ENCODE measurements at regions not wholly inside any gene's neighbourhood (a gene's known extent, or its start where the extent isn't known, plus 50 kb on each side); places are given as distances from the start of the nearest gene placed in this dataset.

DNA sequence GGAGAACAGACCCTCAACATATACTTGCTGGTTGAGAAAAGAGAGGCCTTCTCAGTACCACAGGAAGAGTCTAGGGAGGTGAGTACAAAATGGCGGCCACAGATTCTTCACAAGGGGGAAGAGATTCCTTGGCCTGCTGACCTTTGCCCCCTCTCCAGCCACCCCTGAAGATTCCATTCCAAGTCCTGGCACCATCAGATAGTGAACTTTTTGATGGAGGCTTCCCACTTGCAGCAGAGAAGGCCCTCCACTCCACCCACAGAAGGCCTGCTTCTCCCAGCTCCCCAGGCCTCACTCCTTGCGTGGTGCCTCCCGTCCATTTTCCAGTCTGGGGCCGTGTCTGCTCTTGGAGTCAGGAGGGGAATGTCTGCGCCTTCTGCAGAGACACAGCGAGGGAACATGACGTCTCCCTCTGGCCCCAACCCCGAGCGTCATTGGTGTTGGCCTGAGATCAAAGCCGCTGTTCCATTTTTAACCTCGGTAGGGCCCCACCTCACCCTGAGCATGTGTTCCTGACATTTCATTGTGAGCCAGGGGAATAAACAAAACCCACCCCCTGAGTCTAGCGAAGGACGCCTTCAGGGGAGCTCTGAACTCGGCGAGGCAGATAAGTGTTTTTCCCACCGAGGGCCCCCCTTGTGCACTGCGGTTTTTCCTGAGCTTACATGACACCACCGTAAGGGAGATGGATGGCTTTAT, 268.7 kb upstream of the TBX3 start:
- DNase-seq: no peak

DNA sequence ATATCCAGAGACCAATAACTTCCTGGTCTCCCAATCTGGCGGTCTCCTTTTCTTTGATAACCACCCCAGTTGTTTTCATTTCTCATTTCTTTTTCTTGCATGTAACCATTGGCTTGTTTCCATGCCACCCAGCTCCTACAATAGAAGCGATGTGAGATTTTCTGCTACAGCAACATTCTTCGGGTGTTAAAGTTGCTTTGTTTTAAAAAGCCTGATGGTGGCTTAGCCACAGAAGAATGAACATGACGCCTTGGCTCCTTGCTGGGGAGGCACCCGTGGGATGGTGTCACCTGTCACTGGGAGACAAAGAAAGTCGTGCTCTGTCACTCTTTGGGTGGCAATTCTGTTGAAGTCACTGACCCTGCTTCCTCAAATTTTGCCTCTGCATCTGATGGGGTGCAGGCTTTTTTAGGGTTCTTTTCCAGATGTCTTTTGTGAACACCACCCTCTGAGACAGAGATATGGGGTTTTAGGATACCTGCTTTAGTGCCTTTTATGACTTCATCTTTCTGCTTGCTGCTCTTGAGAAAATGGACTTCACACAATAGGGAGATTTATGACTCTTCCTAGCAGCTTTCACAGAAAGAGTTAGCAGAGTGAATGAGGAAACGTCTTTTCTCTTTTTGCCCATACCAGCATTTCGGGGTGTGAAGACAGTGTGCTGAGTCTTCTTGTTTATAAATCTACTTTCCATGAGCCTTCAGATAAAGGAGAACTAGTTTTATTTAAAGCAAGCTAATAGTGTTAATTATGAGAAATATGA, 265.3 kb upstream of the TBX3 start:
- peak; percentile 19 for DNase-seq

DNA sequence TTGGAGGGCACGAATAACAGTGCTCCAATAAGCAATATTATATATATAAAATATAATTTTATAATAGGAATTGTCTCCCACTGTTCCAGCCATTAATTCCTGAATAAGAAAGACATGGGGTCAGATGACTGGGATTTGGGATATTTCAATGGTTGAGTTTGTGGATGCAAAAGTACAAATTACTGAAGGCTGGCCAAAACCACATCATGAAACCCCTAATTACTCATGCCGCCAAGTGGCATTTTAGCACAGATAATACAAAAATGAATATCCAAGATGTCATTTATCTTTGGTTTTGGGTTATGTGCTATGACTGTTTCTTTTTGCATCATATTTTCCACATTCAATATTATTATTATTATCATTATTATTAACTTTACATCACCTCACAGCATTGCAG, 261.4 kb upstream of the TBX3 start:
- no peak for DNase-seq

DNA sequence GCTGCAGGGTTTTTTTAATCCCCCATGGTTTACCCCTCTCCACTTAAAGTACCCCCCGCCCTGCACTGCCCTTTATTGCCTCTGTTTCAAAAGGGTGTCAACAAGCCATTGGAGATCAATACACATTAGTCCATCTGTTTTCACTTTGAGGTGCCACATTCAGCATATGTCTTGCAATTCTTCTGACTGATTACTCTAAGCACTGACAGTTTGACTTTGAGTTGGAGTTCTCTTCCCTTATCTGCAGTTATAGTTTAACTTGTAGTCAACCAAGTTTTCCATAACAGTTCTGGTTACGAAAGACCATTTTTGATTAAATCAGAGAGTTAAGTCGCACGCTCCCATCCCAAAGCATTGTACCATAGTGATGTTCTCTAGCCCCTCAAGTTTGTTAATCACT, 260.8 kb upstream of the TBX3 start:
- no peak for DNase-seq

DNA sequence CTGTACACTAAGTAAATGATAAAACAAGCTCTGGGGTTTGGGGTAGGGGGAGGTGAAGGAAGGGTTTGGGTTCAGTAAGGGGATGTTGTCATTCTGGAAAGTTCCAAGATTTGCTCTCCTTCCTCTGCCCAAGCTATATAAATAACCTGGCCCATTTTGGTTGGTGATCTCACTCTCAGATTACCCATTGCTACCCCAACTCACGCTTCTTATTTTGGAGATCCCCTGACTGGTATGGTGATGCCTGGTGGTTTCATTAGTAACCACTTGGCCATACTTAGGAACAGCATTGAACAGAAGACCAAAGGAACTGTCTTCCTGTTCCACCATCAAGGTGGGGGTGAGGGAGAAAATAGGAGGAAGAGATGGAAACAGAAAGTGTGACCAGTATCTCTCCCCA, 259.6 kb upstream of the TBX3 start:
- no peak for DNase-seq

DNA sequence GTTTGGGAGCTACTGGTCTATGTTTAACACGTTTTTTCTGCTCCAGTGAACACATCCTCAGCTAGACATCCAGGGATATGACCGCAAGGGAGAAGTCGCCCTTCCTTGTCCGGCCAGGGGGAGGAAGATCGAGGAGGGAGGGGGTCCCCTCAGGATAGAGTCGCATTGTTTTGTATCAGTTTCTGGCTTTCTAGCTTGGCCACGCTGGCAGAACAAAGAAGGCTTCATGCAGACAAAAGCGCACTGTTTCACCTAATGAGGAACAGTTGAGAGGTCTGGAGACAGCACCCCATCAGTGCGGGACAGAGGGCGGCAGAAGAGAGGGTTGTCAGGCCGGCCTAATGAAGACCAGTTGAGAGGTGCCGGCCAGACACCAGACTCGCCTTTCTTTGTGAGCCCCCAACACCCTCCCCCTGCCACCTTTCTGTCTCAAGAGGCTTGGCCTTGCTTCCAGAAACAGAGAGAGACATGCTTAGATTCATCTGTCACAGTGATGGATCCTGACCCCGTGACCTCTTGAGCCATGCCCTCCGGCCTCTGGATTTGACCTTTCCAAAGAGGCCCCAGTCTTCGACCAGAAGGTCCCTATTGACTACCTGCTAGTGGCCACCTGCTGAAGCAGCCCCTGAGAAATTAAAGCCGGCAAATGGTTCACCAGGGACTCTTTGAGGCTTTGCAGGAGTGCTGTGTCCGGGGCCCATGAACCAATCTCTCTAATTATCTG, 254.7 kb upstream of the TBX3 start:
- DNase-seq: no peak

DNA sequence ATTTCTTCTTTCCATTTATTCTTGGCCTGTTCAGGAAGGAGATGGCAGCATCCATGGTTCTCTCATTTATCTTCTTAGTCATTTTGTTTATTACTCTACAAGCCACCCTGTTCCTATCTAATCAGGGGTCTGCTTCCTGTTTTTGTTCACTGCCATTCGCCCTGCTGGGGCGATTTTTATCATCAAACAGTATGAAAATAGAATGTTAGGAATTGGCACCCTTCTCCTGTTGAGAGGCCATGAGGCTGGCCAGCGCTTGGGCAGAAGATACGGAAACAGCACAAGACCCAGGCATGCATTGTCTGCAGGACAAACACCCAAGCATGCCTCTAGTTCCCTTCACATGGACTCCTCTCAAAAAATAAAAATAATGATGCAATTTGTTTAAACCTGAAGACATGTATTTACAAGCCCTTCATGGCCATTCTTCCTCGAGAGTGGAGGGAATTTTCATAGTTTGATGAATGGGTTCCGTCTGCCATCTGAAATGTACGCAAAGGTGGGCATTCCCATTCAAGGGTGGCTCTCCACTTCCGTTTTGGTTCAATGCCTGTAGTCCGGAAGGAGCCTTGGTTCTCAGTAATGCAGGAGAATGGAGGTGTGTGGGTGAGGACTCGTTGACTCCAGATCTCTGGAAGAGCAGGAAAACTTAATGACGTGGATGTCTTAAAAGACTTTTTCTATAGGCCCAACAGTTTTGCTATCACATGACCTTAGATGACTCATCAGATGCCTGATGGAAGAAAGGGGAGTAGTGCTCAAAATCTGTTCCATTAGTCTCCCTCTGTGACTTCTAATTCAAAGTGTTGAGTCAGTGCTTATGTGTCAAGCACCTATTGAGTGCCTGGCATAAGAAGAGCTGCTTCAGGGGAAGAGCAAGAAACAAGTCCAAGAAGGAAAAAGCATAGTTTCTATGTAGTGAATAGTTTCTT, 252.4 kb upstream of the TBX3 start:
- peak; percentile 98 for DNase-seq

DNA sequence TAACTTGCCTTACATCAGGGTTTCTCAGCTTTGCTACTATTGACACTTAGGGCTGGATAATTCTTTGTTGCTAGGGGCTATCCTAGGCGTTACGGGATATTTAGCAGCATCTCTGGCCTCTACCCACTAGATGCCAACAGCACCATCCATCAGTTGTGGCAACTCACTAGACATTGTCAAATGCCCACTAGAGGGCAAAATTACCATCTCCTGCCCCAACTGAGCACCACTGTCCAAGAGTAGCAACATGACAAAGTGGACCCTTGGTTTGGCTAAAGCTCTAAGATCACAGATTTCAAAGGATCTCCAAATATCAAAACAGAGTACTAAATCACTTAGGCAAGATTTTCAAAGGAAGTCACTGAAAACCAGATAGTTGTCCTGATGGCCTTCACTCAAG, 251.7 kb upstream of the TBX3 start:
- no peak for DNase-seq

DNA sequence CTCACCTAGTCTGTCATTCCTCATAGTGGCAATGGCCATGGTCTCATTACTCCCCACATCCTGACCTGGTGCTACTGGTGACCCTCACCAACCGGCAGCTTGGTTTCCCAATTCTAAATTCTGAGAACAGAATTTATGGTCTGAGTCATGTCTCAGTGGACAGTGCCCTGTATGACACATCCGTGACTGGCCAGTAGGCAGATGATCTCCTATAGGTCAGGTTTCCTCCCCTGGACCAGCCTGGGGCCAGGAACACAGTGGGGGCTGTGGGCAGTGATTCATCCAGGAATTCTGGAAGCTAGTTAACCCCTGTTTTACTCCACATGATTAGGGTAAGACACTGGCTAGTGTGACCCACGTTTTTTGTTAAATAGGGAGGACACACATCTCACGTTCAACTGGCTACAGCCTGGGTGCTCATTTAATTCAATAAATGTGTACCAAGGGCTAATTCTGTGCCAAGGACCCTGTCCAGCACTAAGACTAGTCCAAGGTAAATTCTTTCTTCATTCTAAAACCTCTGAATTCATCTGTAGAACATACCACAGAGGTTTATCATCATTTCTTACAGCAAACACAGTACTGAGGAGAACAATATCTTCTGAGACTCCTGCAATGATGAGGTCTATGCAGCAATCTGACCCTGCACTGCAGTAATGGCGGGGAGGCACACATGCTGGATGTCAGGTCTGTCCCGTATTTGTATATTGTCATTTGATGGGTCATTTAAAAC, 249.6 kb upstream of the TBX3 start:
- DNase-seq: no peak

DNA sequence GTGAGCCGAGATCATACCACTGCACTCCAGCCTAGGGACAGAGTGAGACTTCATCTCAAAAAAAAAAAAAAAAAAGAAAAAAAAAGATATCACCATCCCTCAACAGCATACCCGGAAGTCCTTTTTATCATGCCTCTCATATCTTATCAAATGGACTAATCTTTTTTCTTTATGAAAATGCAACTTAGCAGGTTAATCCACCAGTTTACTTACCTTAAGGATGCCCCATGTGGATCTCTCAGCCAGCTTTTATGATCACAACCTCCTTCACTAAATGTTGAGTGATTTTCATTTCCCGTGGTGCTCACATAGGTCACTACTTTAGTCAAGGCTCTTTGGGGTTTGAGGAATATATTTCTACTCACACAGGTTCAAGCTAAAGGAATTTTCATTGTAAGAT, 248.8 kb upstream of the TBX3 start:
- no peak for DNase-seq

DNA sequence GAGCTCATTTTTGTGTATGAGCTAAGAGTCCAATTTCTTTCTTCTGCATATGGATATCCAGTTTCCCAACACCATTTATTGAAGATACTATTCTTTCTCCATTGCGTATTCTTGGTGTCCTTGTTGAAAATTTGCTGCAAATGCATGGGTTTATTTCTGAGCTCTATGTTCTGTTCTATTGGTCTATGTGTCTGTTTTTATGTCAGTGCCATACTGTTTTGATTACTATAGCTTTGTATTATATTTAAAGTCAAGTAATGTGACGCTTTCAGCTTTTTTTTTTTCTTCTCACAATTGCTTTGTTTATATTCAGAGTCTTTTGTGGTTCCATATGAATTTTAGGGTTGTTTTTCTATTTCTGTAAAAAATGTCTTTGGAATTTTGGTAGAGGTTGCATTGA, 247.1 kb upstream of the TBX3 start:
- DNase-seq: no peak

DNA sequence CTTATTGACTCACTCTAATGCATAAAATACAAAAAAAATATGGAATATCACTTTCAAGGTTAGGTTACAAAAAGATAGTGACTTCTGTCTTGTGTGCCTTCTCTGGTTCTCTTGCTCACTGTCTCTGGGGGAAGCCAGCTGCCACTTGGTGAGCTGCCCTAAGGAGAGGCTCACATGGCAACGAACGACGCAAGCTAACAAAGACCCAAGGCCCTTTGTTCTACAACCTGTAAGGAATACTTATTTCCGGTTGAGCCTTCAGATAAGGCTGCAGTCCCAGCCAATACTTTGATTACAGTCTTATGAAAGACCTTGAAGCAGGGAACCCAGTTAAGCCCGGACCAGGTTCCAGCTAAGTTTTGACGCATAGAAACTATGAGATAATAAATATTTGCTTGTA, 242.4 kb upstream of the TBX3 start:
- DNase-seq: no peak

DNA sequence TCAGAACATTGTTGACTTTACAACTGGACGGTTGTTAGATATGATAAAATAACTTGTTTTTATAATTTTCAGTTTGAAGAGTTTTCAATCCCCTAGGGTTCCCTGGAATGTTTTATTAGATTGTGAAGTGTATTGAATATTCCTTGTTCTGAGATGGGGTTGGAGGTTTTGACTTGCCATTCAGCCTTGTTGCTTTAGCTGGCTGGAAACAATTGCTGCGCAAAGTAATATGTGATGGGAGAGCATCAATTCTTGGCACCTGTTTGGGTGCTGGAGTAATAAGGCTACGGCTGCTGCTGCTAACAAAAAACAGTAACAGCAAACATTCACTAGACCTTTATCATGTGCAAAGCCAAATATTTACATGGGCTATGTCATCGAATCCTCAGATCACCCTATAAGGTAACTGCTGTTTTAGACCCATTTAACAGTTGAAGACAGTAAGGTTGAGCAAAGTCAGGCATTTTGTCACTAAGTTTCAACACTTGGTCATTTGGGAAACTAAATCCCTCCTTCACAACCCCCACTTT, 241.0 kb upstream of the TBX3 start:
- DNase-seq: no peak

DNA sequence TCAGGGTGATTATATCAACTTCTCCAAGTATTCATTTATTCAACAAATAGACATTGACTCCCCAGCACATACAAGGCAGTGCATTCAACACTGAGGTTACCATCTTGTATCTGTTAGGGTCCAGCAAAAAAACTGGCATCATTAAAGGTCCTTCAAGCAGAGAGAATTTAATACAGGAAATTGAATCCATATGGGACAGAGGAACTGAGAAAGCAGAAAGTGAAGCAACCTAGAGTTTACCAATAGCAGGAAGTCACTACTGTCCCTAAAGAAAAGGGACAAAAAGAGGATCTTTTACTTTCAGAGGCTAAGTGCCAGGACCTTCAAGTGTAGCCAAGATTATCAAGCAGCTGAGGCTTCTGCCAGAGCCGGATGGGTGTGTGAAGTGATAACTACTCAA, 237.8 kb upstream of the TBX3 start:
- DNase-seq: peak; percentile 21

DNA sequence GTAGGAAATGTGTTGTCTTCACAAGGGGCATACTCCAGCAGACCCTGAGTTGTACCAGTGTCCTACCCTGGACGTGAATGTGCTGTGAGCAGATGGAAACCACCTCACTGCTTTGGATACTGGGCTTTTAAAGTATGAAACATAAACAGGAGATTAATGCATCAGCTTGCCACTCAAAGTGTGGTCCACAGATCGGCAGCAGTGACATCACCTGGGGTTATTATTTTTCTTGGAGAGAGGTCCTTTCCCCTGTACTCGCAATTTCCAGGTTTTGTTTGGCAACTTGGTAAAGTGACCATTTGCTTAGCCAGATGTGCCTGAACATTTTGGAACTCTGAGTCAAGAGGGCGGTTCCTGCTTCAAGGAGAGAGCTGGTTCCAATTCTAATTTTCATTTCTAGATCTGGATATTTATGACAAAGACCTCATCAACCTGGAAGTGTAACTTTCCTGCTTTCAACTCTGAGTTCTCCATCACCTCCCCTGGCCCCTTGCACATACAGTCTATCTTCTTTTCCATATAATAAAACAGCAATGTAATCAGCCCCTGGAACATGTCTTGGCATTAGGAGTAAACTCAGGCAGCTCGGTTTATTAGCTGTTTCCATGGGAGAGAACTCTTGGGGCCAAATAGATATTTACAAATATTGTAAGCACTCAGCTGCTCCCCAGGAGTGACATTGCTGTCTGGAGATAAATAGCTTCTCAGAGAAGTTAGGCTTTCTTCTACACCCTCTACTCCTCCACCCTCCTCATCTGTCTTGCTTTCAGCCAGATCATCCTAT, 237.0 kb upstream of the TBX3 start:
- no peak for DNase-seq

DNA sequence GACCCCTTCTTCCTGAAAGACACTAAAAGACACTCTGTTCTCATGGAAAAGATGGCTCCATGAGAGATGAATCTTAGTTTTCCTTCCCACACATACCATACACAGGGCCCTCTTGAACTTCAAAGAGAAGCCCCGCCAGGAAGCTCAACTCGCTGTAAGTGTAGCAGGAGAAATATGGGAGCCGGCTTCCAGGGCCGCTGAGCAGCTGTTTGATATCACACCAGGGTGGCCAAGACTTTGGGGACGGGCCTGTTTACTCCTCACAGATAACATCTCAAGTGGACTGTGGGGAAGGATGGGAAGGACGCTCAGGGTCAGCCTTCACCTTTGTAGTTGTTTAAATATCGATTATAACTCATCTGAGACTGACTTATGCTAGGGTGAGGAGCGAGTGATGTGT, 235.5 kb upstream of the TBX3 start:
- DNase-seq: no peak

DNA sequence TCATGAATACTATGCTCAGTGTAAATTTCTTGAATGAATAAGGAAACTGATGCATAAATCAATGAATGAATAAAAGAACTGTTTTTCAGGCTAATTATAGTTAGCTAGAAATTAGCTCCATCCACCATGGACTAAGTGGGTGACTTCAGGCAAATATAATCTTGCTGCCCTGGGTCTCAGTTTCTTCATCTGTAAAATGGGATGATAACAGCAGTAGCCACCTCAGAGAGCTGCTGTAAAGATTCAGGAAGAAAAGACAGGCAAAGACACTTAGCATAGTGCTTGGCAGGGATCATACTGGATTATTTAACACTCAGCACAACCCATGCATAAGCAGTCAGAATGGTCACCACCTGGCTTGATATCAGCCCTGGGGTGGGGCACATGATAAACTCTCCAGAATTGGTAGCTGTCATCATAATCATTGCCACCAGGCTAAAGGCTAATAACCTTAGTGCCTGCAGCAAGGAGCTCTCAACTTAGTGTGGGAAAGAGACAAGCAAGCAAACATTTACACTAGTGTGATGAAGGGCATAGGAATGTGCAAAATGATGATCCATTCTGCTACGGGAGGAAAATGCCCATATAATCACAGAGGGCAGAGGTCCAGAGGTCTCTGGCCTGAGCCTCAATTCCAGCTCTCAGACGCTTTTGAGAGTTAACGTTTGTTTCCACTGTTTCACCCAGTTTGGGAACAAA, 234.7 kb upstream of the TBX3 start:
- DNase-seq: no peak

DNA sequence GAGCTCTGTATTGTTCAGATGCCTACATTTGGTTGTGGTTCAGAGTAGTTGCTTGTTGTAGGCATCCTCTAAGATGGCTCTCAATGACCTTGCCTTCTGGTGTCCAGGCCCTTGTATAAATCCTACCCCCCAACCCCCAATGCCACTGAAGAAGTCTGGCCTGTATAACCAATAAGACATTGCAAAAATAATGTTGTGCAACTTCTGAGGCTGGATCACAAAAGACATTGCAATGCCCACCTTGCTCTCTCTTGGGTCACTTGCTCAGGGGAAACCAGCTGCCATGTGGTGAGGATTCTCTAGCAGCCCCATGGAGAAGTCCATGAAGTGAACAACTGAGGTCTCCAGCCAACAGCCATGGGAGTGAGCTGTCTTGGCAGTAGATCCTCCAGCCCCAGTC, 234.0 kb upstream of the TBX3 start:
- DNase-seq: no peak

DNA sequence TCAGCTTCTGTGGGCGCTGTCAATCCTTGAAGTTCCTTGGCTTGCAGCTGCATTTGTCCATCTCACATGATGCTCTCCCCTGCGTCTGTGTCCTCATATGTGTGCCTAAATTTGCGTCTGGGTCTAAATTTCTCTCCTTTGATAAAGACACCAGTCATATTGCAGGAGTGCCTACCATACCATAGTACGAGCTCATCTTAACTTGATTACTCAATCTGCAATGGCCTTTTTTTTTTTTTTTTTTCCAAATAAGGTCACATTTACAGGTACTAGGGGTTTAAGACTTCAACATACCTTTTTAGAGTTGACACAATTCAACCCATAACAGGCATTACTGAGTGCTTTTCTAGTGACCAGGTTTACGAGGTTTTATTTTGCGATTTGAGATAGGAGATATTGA, 233.3 kb upstream of the TBX3 start:
- DNase-seq: peak; percentile 49

DNA sequence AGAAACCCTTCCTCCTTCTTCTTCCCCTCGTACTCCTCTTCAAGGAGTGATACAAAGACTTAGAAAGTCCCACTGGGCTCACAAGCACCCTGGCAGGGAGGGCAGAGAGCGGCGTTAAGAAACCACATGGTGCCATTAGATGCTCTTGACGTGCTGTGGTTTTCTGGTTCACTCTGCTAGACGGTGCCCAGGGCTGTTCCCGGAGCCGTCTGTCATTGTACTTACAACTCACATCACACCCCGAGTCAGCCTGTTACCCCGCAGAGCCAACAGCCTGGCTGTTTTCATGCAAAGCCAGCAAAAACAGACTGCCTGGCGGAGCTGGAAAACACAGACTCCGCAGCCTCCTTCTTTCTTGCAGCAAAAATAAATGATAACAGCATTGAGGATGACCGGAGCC, 232.6 kb upstream of the TBX3 start:
- peak; percentile 97 for DNase-seq

DNA sequence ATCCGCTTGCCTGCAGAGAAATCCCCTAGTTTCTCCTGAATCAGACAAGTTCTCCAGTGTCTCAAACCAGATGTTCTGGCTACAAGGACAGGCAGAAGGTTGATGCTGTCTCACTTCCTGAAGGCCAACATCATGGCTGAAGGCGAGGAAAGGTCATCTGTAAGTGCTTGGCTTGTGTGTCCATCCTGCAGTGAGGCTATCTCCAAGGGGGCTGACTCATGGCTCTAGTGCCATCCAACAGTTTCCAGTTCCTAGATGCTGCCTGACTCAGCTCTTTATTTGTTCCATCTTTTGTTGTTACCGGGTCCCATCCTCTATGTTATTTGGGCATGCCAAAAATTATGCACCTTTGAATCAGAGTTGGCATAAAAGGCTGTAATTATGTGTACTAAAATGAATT, 232.1 kb upstream of the TBX3 start:
- DNase-seq: no peak
